HepG2 (cell line): ENCODE measurements at regions not wholly inside any gene's neighbourhood (a gene's known extent, or its start where the extent isn't known, plus 50 kb on each side); places are given as distances from the start of the nearest gene placed in this dataset.

Experiments
- ATAC-seq: fragments of 200-7000 bp; cut with Tn5 transposase; 3 replicates; pipeline ENCODE4 v1.9.1; 2020; ENCODE audit warnings: mild to moderate bottlenecking, moderate library complexity
- BruUV-seq: library from RNA; stranded (reverse); fragments of 400-500 nt; replicated peaks from 2 replicates; lab custom pipeline; 2021; lab: Mats Ljungman, UMichigan
- CTCF ChIA-PET: fragments of 300-600 bp; formaldehyde crosslinking; extraction: SDS; loops from one replicate; lab custom pipeline; 2021; ENCODE audit warnings: low total read pairs, inconsistent platforms, low intra/inter-chr PET ratio; lab: Yijun Ruan, JAX
- POLR2A ChIA-PET: fragments of 350-600 bp; sonication (Branson Sonifier 250); formaldehyde crosslinking; loops from one replicate; lab custom pipeline; 2020; ENCODE audit warnings: antibody characterized with exemption, inconsistent platforms; lab: Yijun Ruan, JAX
- DNase-seq: peaks from one replicate; pipeline ENCODE4 v3.0.0-alpha.2; 2015; ENCODE audit warnings: low spot score
- FAIRE-seq: peaks from 3 replicates; lab custom pipeline; 2011; peaks lifted over from hg19 to GRCh38; lab: Jason Lieb, UNC
- H2AFZ ChIP-seq: one replicate; pipeline ENCODE4 v1.6.1; 2011; ENCODE audit warnings: low read length, inconsistent platforms
- H3K27ac ChIP-seq: fragments of 300-600 bp; 3 replicates; pipeline ENCODE4 v1.8.0; 2011; ENCODE audit warnings: mixed run types, mild to moderate bottlenecking, mixed read lengths, low read length, inconsistent platforms; ENCODE audit not compliant: insufficient read depth; ENCODE audit errors: extremely low read length
- H3K27me3 ChIP-seq, 2 experiments: fragments of 200-600 bp in 1 of 2; 2 replicates in 1 of 2; 3 replicates in 1 of 2; pipeline versions ENCODE4 v1.6.0 to v1.8.0; 2011; ENCODE audit warnings: low read length in 2 of 2, mild to moderate bottlenecking in 2 of 2, moderate library complexity in 2 of 2, inconsistent platforms in 1 of 2; ENCODE audit not compliant: insufficient read depth in 2 of 2, control insufficient read depth in 1 of 2
- H3K36me3 ChIP-seq, 2 experiments: fragments of 200-600 bp in 1 of 2; replicated peaks in 1 of 2; 2 replicates in 1 of 2; 3 replicates in 1 of 2; pipeline versions ENCODE4 v1.5.1 to v1.8.0; 2011; ENCODE audit warnings: low read length in 2 of 2, inconsistent platforms in 1 of 2; ENCODE audit not compliant: insufficient read depth in 2 of 2, control insufficient read depth in 1 of 2
- H3K4me1 ChIP-seq: 2 replicates; pipeline ENCODE4 v1.5.1; 2012; ENCODE audit warnings: low read length, inconsistent platforms; ENCODE audit not compliant: insufficient read depth
- H3K4me2 ChIP-seq: 2 replicates; pipeline ENCODE4 v1.6.0; 2011; ENCODE audit warnings: low read depth, low read length, inconsistent platforms
- H3K4me3 ChIP-seq, 3 experiments: fragments of 200-600 bp in 1 of 3; sonication (generic), shearing (Covaris generic) in 1 of 3; replicated peaks in 1 of 3; 2 replicates each; pipeline ENCODE4 v1.5.1; 2011 to 2016; ENCODE audit warnings: low read length in 3 of 3, inconsistent platforms in 2 of 3, low read depth in 2 of 3, mild to moderate bottlenecking in 2 of 3, control low read depth in 1 of 3, mixed read lengths in 1 of 3; ENCODE audit not compliant: insufficient read depth in 1 of 3
- H3K79me2 ChIP-seq: one replicate; pipeline ENCODE4 v1.6.1; 2011; ENCODE audit warnings: low read length, inconsistent platforms; ENCODE audit not compliant: insufficient read depth
- H3K9ac ChIP-seq: 2 replicates; pipeline ENCODE4 v1.6.0; 2011; ENCODE audit warnings: mild to moderate bottlenecking, low read depth, low read length, inconsistent platforms; ENCODE audit not compliant: insufficient read depth
- H3K9me3 ChIP-seq: 2 replicates; pipeline ENCODE4 v1.5.1; 2012; ENCODE audit warnings: mild to moderate bottlenecking, low read length
- H4K20me1 ChIP-seq: 2 replicates; pipeline ENCODE4 v1.6.0; 2011; ENCODE audit warnings: inconsistent platforms, mild to moderate bottlenecking, low read length, moderate library complexity; ENCODE audit not compliant: insufficient read depth
- CBX2 ChIP-seq, 2 experiments: fragments of 200-600 bp in 1 of 2; sonication (generic); formaldehyde crosslinking in 1 of 2; IDR thresholded peaks; 2 replicates each; pipeline versions ENCODE4 v1.7.0 to v1.8.1; 2018 to 2022; ENCODE audit warnings: low read depth in 2 of 2, low read length in 1 of 2, mild to moderate bottlenecking in 1 of 2, missing genetic modification reagents in 1 of 2
- GLI4 ChIP-seq: sonication (generic); formaldehyde crosslinking; IDR thresholded peaks from 2 replicates; pipeline ENCODE4 v1.5.1; 2020; ENCODE audit warnings: missing genetic modification reagents, mild to moderate bottlenecking, moderate library complexity, borderline replicate concordance
- GZF1 ChIP-seq: sonication (generic); formaldehyde crosslinking; IDR thresholded peaks from 2 replicates; pipeline ENCODE4 v1.5.1; 2020; ENCODE audit warnings: mild to moderate bottlenecking, missing genetic modification reagents
- NFE2L2 ChIP-seq: fragments of 150-350 bp; IDR thresholded peaks from 2 replicates; pipeline ENCODE4 v1.6.1; 2014; ENCODE audit warnings: low read length
- PAX8 ChIP-seq: sonication (generic); formaldehyde crosslinking; IDR thresholded peaks from 2 replicates; pipeline ENCODE4 v1.8.0; 2022; ENCODE audit warnings: mild to moderate bottlenecking, missing genetic modification reagents, borderline replicate concordance
- POLR2AphosphoS5 ChIP-seq: IDR thresholded peaks from 2 replicates; pipeline ENCODE4 v1.6.1; 2012; ENCODE audit warnings: low read depth, low read length
- PRMT3 ChIP-seq: sonication (generic); formaldehyde crosslinking; IDR thresholded peaks from 2 replicates; pipeline ENCODE4 v1.8.1; 2022; ENCODE audit warnings: low read depth, mild to moderate bottlenecking, moderate library complexity, missing genetic modification reagents, borderline replicate concordance
- PTBP1 ChIP-seq: fragments of 200-400 bp; formaldehyde crosslinking; IDR thresholded peaks from 2 replicates; pipeline ENCODE4 v1.6.1; 2018; ENCODE audit warnings: low read length, low read depth; ENCODE audit not compliant: poor library complexity, severe bottlenecking
- RAD51 ChIP-seq: fragments of 450-650 bp; IDR thresholded peaks from 2 replicates; pipeline ENCODE4 v1.6.1; 2016; ENCODE audit warnings: borderline replicate concordance
- REST ChIP-seq, 2 experiments: IDR thresholded peaks; 2 replicates each; pipeline ENCODE4 v1.6.1; 2011 to 2012; ENCODE audit warnings: low read length in 2 of 2, borderline replicate concordance in 1 of 2, low read depth in 1 of 2, mild to moderate bottlenecking in 1 of 2, moderate library complexity in 1 of 2
- REXO4 ChIP-seq: sonication (generic); formaldehyde crosslinking; IDR thresholded peaks from 2 replicates; pipeline ENCODE4 v1.8.0; 2022; ENCODE audit warnings: missing genetic modification reagents, mild to moderate bottlenecking, borderline replicate concordance
- SP4 ChIP-seq: sonication (generic); formaldehyde crosslinking; IDR thresholded peaks from 2 replicates; pipeline ENCODE4 v1.8.1; 2023; ENCODE audit warnings: mild to moderate bottlenecking, missing genetic modification reagents
- ZFP36L1 ChIP-seq: sonication (generic); formaldehyde crosslinking; IDR thresholded peaks from 2 replicates; pipeline ENCODE4 v1.8.0; 2022; ENCODE audit warnings: mild to moderate bottlenecking, missing genetic modification reagents, moderate library complexity
- ZNF205 ChIP-seq: IDR thresholded peaks from 2 replicates; pipeline ENCODE4 v1.6.1; 2018; ENCODE audit warnings: missing biosample characterization, missing genetic modification reagents
- ZNF468 ChIP-seq: sonication (generic); formaldehyde crosslinking; IDR thresholded peaks from 2 replicates; pipeline ENCODE4 v1.8.0; 2022; ENCODE audit warnings: mild to moderate bottlenecking, moderate library complexity, missing genetic modification reagents
- WGBS: methylation state at CpG from one replicate; pipeline ENCODE4 v1.1.6; 2017; ENCODE audit warnings: low lambda C conversion rate; 5-methylcytosine and 5-hydroxymethylcytosine counted together
- in situ Hi-C: cut with HindIII; loops from 2 replicates; pipeline ENCODE4 v1.10.0; 2017; ENCODE audit warnings: low pct_unique_long_range_greater_than_20kb; ENCODE audit not compliant: extremely low pct_ligation_motif_present
- intact Hi-C: fragments of 100-400 bp; cut with micrococcal nuclease; formaldehyde crosslinking; loops from one replicate; pipeline ENCODE4 v1.10.0; 2022; ENCODE audit not compliant: unreplicated experiment

GRCh38 chr12:127044836-127045235 is 1222.1 kb upstream of the TMEM132C start (continued):
- TF ChIP-seq PRMT3 (CRISPR knock-in tag) (no peak), POLR2AphosphoS5 (no peak), ZFP36L1 (CRISPR knock-in tag) (no peak)

DNA sequence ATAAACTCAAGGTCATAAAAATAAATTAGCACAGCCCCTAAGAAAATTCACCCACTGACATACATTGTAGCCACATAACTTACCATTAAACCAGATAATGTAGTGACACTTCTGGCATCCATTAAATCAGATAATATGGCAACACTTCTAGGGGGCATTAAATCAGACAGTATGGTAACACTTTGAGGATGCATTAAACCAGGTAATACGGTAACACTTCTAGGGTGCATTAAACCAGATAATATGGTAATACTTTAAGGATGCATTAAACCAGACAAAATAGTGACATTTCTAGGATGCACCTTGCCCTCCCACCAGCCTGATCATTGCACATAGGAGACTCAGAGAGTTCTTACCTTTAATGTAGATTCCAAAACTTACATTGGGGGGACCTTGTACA is 1220.5 kb upstream of the TMEM132C start:
- intact Hi-C loops: no loop called here
- in situ Hi-C loops: no loop called here
- H3K4me1 ChIP-seq: no peaks in the 10 kb centered on the region
- H3K4me3 ChIP-seq: no peak overlapping the region
- DNase-seq (no peak), ATAC-seq (no peak), FAIRE-seq (no peak)
- H4K20me1 ChIP-seq: no peaks in the 10 kb centered on the region
- WGBS: 0% methylated on average over 1 of the region's 1 CpG
- H3K27me3 ChIP-seq: no peaks in the 10 kb centered on the region
- H3K36me3 ChIP-seq: no peaks in the 10 kb centered on the region
- no peak overlapping the region for H3K27ac ChIP-seq
- BruUV-seq: no TSS peak
- no peak for TF ChIP-seq NFE2L2
- no peak for TF ChIP-seq GLI4 (CRISPR knock-in tag)
- TF ChIP-seq PAX8 (CRISPR knock-in tag): no peak
- TF ChIP-seq SP4 (CRISPR knock-in tag): no peak
- no peak for TF ChIP-seq ZNF468 (CRISPR knock-in tag)
- TF ChIP-seq GZF1 (CRISPR knock-in tag): peak; percentile 98
- no peak overlapping the region for H2AFZ ChIP-seq
- no peak overlapping the region for H3K9ac ChIP-seq
- peaks cover 17% of the 10 kb centered on the region; the same call in 1 of the 2 replicates for H3K9me3 ChIP-seq
- H3K4me2 ChIP-seq: no peak overlapping the region
- CTCF ChIA-PET: no interaction called here
- POLR2A ChIA-PET: no interaction called here
- H3K79me2 ChIP-seq: no peaks in the 10 kb centered on the region

- no peak overlapping the region for H2AFZ ChIP-seq
- no peaks in the 10 kb centered on the region for H4K20me1 ChIP-seq
- no peaks in the 10 kb centered on the region for H3K36me3 ChIP-seq
- FAIRE-seq (no peak), ATAC-seq (no peak), DNase-seq (no peak)
- no peaks in the 10 kb centered on the region for H3K4me1 ChIP-seq
- no peak overlapping the region for H3K4me2 ChIP-seq
- peaks cover 20% of the 10 kb centered on the region for H3K9me3 ChIP-seq
- BruUV-seq: no TSS peak
- in situ Hi-C loops: no loop called here
- POLR2A ChIA-PET: no interaction called here
- CTCF ChIA-PET: no interaction called here
- intact Hi-C loops: no loop called here
- H3K4me3 ChIP-seq: no peak overlapping the region
- H3K9ac ChIP-seq: no peak overlapping the region
- H3K27ac ChIP-seq: no peak overlapping the region
- 44% methylated on average over 1 of the region's 1 CpG for WGBS
- no peaks in the 10 kb centered on the region for H3K79me2 ChIP-seq
- H3K27me3 ChIP-seq: no peaks in the 10 kb centered on the region
- TF ChIP-seq REXO4 (CRISPR knock-in tag) (no peak), RAD51 (no peak), ZNF205 (CRISPR knock-in tag) (no peak), PTBP1 (no peak), CBX2 (IDR thresholded peaks at IDR 0.05; ENCODE audit: low read depth, low read length) (no peak), CBX2 (CRISPR knock-in tag; IDR thresholded peaks at IDR 0.05; ENCODE audit: low read depth) (no peak), REST (IDR thresholded peaks at IDR 0.05; ENCODE audit: borderline replicate concordance in 1 of 2, low read depth in 1 of 2, low read length in 2 of 2) (no peak)
Observed at GRCh38 chr12:127048057-127048456, 1218.9 kb upstream of the TMEM132C start.
